K562 (cell line): ENCODE measurements at regions not wholly inside any gene's neighbourhood (a gene's known extent, or its start where the extent isn't known, plus 50 kb on each side); places are given as distances from the start of the nearest gene placed in this dataset.

Experiments
- ATAC-seq: fragments of 200-7000 bp; cut with Tn5 transposase; 3 replicates; pipeline ENCODE4 v1.9.1; 2020; ENCODE audit warnings: moderate library complexity
- BruUV-seq: library from RNA; stranded (reverse); fragments of 400-500 nt; replicated peaks from 2 replicates; lab custom pipeline; 2021; lab: Mats Ljungman, UMichigan
- CTCF ChIA-PET: fragments of 300-600 bp; formaldehyde crosslinking; extraction: SDS; loops from one replicate; lab custom pipeline; 2021; ENCODE audit warnings: low intra/inter-chr PET ratio; lab: Yijun Ruan, JAX
- POLR2A ChIA-PET: fragments of 300-600, 350-650 bp; sonication (Branson Sonifier 250); formaldehyde crosslinking; extraction: SDS; loops from one replicate; lab custom pipeline; 2021; ENCODE audit warnings: antibody characterized with exemption, inconsistent platforms; lab: Yijun Ruan, JAX
- DNase-seq, 4 experiments: peaks; one replicate each; pipeline versions ENCODE4 v3.0.0 to v3.0.0-alpha.2; 2011 to 2018; ENCODE audit warnings: low spot score in 3 of 4, mixed read lengths in 3 of 4; ENCODE audit errors: extremely low read depth in 1 of 4
- FAIRE-seq: peaks from 2 replicates; lab custom pipeline; 2011; peaks lifted over from hg19 to GRCh38; lab: Jason Lieb, UNC
- H2AFZ ChIP-seq: 2 replicates; pipeline ENCODE4 v1.6.0; 2011; ENCODE audit warnings: low read depth, low read length, control low read depth, inconsistent platforms
- H3K27ac ChIP-seq: fragments of 200-600 bp; 3 replicates; pipeline ENCODE4 v1.8.0; 2011; ENCODE audit warnings: low read depth, mild to moderate bottlenecking, control low read depth, inconsistent platforms, low read length, moderate library complexity, mixed read lengths; ENCODE audit errors: extremely low read depth
- H3K27me3 ChIP-seq, 2 experiments: fragments of 300-600 bp in 1 of 2; 2 replicates in 1 of 2; 3 replicates in 1 of 2; pipeline versions ENCODE4 v1.6.0 to v1.8.0; 2011; ENCODE audit warnings: inconsistent platforms in 2 of 2, low read length in 2 of 2, mild to moderate bottlenecking in 1 of 2, mixed read lengths in 1 of 2, moderate library complexity in 1 of 2; ENCODE audit not compliant: control insufficient read depth in 2 of 2, insufficient read depth in 2 of 2
- H3K36me3 ChIP-seq: fragments of 300-600 bp; 3 replicates; pipeline ENCODE4 v1.8.0; 2011; ENCODE audit warnings: mild to moderate bottlenecking, low read length, inconsistent platforms; ENCODE audit not compliant: control insufficient read depth, insufficient read depth
- H3K4me1 ChIP-seq, 2 experiments: fragments of 200-600 bp in 1 of 2; replicated peaks in 1 of 2; 2 replicates in 1 of 2; 3 replicates in 1 of 2; pipeline versions ENCODE4 v1.5.1 to v1.8.0; 2011; ENCODE audit warnings: inconsistent platforms in 2 of 2, low read length in 2 of 2, mild to moderate bottlenecking in 1 of 2, mixed read lengths in 1 of 2, moderate library complexity in 1 of 2; ENCODE audit not compliant: control insufficient read depth in 2 of 2, insufficient read depth in 2 of 2
- H3K4me2 ChIP-seq: 2 replicates; pipeline ENCODE4 v1.6.1; 2011; ENCODE audit warnings: low read length, control low read depth, inconsistent platforms, mixed read lengths; ENCODE audit not compliant: insufficient read depth
- H3K4me3 ChIP-seq: fragments of 200-600 bp; sonication (generic), shearing (Covaris generic); 2 replicates; pipeline ENCODE4 v1.5.1; 2016; ENCODE audit warnings: control low read depth, inconsistent platforms
- H3K79me2 ChIP-seq: fragments of 200-600 bp; 3 replicates; pipeline ENCODE4 v1.8.0; 2011; ENCODE audit warnings: low read length, inconsistent platforms; ENCODE audit not compliant: control insufficient read depth, insufficient read depth
- H3K9ac ChIP-seq, 2 experiments: 2 replicates each; pipeline versions ENCODE4 v1.6.0 to v1.6.1; 2011; ENCODE audit warnings: low read depth in 2 of 2, low read length in 2 of 2, control low read depth in 1 of 2, inconsistent platforms in 1 of 2, mild to moderate bottlenecking in 1 of 2, mixed read lengths in 1 of 2; ENCODE audit not compliant: insufficient read depth in 1 of 2
- H3K9me1 ChIP-seq: one replicate; pipeline ENCODE4 v1.6.0; 2011; ENCODE audit warnings: inconsistent platforms, mild to moderate bottlenecking, low read length, moderate library complexity; ENCODE audit not compliant: control insufficient read depth, insufficient read depth
- H3K9me3 ChIP-seq: replicated peaks from 2 replicates; pipeline ENCODE4 v1.5.1; 2011; ENCODE audit warnings: low read depth, low read length, inconsistent platforms; ENCODE audit not compliant: control insufficient read depth, insufficient read depth
- H4K20me1 ChIP-seq: replicated peaks from 2 replicates; pipeline ENCODE4 v1.6.1; 2011; ENCODE audit warnings: low read length, inconsistent platforms, mixed read lengths; ENCODE audit not compliant: control insufficient read depth, insufficient read depth
- ARNT ChIP-seq, 2 experiments: fragments of 450-650 bp; IDR thresholded peaks; 2 replicates each; pipeline ENCODE4 v1.6.1; 2016; ENCODE audit warnings: mild to moderate bottlenecking in 1 of 2
- CBFB ChIP-seq: sonication (generic); formaldehyde crosslinking; IDR thresholded peaks from 2 replicates; pipeline ENCODE4 v1.4.0; 2020; ENCODE audit warnings: mild to moderate bottlenecking, missing genetic modification reagents
- HOXB6 ChIP-seq: fragments of 250-450 bp; sonication (Bioruptor Pico); IDR thresholded peaks from 2 replicates; pipeline ENCODE4 v1.5.1; 2022; ENCODE audit warnings: mild to moderate bottlenecking, borderline replicate concordance
- IRF2 ChIP-seq: sonication (generic); formaldehyde crosslinking; IDR thresholded peaks from 2 replicates; pipeline ENCODE4 v1.8.1; 2022; ENCODE audit warnings: mild to moderate bottlenecking, missing genetic modification reagents
- NFXL1 ChIP-seq: fragments of 450-650 bp; formaldehyde crosslinking; IDR thresholded peaks from 2 replicates; pipeline ENCODE4 v1.4.0; 2021; ENCODE audit warnings: mild to moderate bottlenecking
- ZBTB17 ChIP-seq: fragments of 450-650 bp; formaldehyde crosslinking; IDR thresholded peaks from 2 replicates; pipeline ENCODE4 v1.4.0; 2020; ENCODE audit warnings: mild to moderate bottlenecking
- ZNF41 ChIP-seq: fragments of 250-450 bp; sonication (Bioruptor Pico); conservative IDR thresholded peaks from 2 replicates; pipeline ENCODE4 v1.4.0; 2020; ENCODE audit warnings: mild to moderate bottlenecking
- WGBS: fragments of 100-300 bp; shearing (Covaris generic); methylation state at CpG from one replicate; pipeline ENCODE4 v1.1.6; 2016; ENCODE audit warnings: low coverage, mixed read lengths; ENCODE audit not compliant: insufficient coverage; ENCODE audit errors: missing lambda C conversion rate; 5-methylcytosine and 5-hydroxymethylcytosine counted together
- in situ Hi-C: fragments of 300-500 bp; cut with MboI; formaldehyde crosslinking; loops from 4 replicates; pipeline ENCODE4 v1.15.0; 2018; ENCODE audit warnings: inconsistent platforms, mixed read lengths
- intact Hi-C: fragments of 100-400 bp; cut with micrococcal nuclease; formaldehyde crosslinking; loops from 2 replicates; pipeline ENCODE4 v1.14.2; 2022

GRCh38 chr12:123061441-123062205 lies 81.1 kb downstream of the ARL6IP4 start:
- Histone ChIP-seq H3K27ac (no peak overlapping the region), H3K27me3 (no peaks in the 10 kb centered on the region), H3K4me2 (no peak overlapping the region), H2AFZ (no peak overlapping the region), H3K9me3 (no peaks in the 10 kb centered on the region), H3K4me1 (peaks cover 8 to 19% of the 10 kb centered on the region in 2 experiments; a peak in 4 of 5 replicates), H3K9me1 (no peaks in the 10 kb centered on the region), H3K4me3 (no peak overlapping the region), H3K36me3 (no peaks in the 10 kb centered on the region), H3K9ac (no peak overlapping the region), H3K79me2 (no peaks in the 10 kb centered on the region), H4K20me1 (peaks cover 2% of the 10 kb centered on the region)
- TF ChIP-seq IRF2 (CRISPR knock-in tag) (0 out of 2 replicates have a peak, but pooled peaks have one; percentile 35), ARNT (IDR thresholded peaks at IDR 0.05) (no peak), ZNF41 (CRISPR knock-in tag) (no peak), CBFB (no peak)
- in situ Hi-C loops, result no loop called here
- DNase-seq (no peak), ATAC-seq (no peak), FAIRE-seq (no peak)
- 59% methylated on average over 9 of the region's 9 CpGs for WGBS
- intact Hi-C loops, result no loop called here
- ChIA-PET CTCF (no interaction called here), POLR2A (interaction anchor here (0.7 to 3.7 kb wide), 2 partner anchors 8 to 16 kb away, joined by 3 to 23 read pairs; no protein-coding TSS in a partner anchor)
- no TSS peak for BruUV-seq

DNA sequence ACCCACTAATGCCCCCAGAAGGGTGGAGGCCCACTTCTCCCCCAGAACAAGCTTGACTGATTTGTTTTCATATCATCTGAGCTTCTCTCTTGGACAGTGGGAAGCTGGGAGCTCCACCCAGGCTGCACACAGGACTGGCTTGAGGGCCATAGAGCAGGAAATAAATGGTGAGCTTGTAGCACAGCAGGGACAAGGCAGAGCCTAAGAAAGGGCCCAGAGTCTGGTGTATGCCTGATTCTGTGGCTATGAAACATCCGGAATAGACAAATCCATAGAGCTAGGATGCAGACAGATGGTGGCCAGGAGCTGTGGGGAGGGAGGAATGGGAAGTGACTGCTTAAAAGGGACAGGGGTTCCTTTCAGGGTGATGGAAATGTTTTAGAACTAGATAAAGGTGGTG lies 79.0 kb downstream of the ARL6IP4 start:
- ATAC-seq, result no peak
- no peaks in the 10 kb centered on the region for H3K79me2 ChIP-seq
- no peaks in the 10 kb centered on the region for H3K36me3 ChIP-seq
- no peaks in the 10 kb centered on the region for H3K27me3 ChIP-seq
- intact Hi-C loops, result no loop called here
- DNase-seq, result no peak
- no peak for FAIRE-seq
- ChIA-PET POLR2A (interaction anchor here (0.5 to 3.7 kb wide), 8 partner anchors 9 to 325 kb away, joined by 3 to 23 read pairs (median 4); partner anchors contain the start of gene OGFOD2), CTCF (no interaction called here)
- peaks cover 20 to 23% of the 10 kb centered on the region in 2 experiments; a peak in 4 of 5 replicates for H3K4me1 ChIP-seq
- TF ChIP-seq ZBTB17 (no peak), NFXL1 (CRISPR knock-in tag) (no peak), HOXB6 (CRISPR knock-in tag) (no peak)
- H3K9me1 ChIP-seq, result no peaks in the 10 kb centered on the region
- H4K20me1 ChIP-seq, result no peaks in the 10 kb centered on the region; the same call in 1 of the 2 replicates
- H3K4me2 ChIP-seq, result no peak overlapping the region
- 17% methylated on average over 1 of the region's 1 CpG for WGBS
- peak overlapping the region in 1 of 2 experiments; percentile 21; a peak in 1 of 4 replicates for H3K9ac ChIP-seq
- H2AFZ ChIP-seq, result no peak overlapping the region
- no peak overlapping the region for H3K27ac ChIP-seq
- no peaks in the 10 kb centered on the region for H3K9me3 ChIP-seq
- no peak overlapping the region for H3K4me3 ChIP-seq
- BruUV-seq, result no TSS peak
- in situ Hi-C loops, result no loop called here
